ENCODE measurements at regions not wholly inside any gene's neighbourhood (a gene's known extent, or its start where the extent isn't known, plus 50 kb on each side); places are given as distances from the start of the nearest gene placed in this dataset.

DNA sequence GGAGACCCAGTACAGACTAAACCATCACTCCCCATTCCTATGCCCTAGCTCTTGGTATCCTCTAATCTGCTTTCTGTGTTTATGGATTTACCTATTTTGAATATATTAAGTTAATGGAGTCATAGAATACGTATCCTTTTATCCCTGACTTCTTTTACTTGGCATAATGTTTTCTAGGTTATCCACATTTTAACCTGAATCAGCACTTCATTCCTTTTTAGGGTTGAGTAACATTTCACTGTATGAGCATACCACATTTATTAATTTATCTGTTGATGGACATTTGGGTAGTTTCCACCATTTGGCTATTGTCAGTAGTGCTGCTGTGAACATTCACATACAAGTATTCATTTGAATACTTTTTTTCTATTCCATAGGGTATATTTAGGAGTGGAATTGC is 157.3 kb upstream of the CTNNA2 start:
- DNase-seq (ENCODE audit: low spot score) = no peak

DNA sequence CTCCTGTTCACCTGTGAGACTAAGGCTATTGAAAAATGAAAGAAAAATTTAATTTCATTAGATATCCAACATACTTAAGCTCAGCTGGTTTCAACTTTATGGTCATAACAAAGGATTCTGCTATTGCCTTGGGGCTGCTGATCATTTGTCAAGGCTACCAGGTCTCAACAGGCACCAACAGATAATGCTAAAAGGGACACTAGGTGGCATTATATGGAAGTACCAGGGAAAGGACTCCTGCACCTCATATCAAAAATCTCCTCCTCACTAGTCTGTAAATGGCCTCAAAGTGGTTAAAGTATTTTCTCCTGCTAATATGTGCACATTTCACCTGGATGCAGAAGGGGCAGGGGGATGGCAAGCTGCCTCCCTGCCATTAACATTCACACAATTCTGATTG is 167.9 kb upstream of the REG3A start:
- DNase-seq (ENCODE audit: low spot score) = no peak

DNA sequence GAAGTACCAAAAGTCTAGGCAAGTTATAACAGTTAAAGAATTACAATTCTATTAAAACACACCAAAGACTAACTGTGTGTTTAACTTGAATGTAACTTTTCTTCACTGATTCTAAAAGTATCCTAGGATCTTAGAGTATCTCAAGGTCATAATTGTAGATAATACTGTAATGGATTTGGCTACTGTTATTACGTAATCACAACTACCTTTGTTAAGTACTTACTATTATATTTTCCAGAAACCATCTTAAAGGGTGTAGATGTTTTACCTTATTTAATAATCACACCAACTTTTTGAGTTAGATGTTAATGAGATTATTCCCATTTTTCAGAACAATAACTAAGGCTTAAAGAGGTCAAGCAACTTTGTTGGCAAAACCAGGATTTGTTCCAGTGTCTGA is 161.3 kb upstream of the REG3A start:
- DNase-seq (ENCODE audit: low spot score) = no peak

DNA sequence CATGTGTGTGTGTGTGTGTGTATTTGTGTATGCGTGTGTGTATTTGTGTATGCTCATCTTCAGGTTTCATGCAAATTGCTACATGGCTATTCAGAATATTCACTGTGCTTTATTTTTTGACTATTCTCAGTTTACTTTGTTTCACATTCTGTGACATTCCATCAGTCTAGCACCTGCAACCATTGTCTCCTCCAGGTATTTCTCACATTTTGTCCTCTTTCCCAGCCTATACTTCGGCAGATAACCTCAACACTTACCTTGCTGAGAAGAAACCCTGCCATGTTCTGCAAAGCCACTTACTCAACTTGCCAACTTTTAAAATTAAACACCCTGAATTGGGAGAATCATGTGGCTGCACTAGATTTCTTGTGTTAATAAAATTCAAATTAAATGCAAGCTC is 135.4 kb upstream of the REG3A start:
- no peak for DNase-seq (ENCODE audit: low spot score)

DNA sequence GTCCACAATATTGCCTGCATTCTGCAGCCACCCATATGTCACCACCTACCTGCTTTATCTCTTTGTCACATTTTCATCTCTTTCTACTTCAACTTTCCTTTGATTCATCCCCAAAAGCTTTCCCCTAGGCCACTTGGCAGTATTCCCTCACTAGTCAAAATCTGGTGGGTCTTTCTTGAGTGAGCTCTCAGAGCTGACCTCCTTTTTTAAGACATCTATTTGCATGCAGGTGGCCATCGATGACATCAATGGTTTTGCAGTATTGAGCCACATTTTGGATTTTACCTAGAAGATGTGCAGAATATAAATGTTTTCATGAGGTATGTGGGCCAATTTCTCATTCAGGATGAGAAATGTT is 133.4 kb upstream of the REG3A start:
- DNase-seq (ENCODE audit: low spot score) = no peak

DNA sequence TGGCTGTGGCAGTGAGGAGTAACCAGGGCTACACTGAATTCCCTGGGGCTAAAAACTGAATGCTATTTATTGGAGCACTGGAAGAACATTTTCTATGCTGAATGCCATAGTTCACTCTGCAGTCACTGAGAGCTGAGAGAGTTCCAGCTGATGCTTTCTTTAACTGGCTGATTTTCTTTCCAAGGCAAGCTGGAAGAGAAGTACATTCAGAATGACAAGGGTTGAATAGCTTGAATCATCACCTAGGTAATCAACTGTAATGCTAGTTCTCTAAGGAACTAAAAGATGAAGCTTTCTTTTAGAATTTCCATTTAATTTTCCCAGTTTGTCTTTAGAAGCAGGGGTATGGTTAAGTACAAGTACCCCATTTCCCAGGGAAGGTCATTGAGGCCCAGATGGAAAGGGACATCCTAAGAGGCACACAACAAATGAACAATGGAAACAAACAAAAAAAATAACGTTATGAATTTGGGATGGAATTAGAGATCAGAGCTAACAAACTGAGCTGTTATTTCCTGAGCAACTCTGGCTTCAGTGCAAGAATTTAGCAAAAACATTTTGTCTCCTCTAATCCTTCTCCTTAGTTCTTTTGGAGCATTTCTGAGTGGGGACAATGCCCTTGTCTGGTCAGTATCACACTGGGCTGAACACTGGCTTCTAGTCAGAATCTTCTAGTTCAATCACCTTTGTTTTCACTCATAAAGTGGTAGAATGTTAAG is 132.8 kb upstream of the REG3A start:
- DNase-seq (ENCODE audit: low spot score) = no peak

DNA sequence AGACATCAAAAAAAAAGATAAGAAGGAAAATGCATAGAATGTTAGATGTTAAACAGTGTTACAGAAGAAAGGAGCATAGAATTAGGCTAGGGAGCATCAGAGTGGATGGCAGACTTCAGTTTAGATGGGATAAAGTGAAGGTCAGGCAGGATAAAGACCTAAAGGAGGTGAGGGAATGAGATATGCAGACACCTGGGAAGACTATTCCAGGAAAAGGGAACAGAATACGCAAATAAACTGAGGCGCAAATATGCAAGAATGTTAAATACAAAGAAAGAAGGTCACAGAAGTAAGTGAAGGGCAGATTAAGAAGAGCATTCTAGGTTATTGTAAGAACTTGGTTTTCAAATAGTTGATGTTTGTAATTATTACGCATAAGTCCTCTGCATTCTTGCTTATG is 116.3 kb upstream of the REG3A start:
- no peak for DNase-seq (ENCODE audit: low spot score)

DNA sequence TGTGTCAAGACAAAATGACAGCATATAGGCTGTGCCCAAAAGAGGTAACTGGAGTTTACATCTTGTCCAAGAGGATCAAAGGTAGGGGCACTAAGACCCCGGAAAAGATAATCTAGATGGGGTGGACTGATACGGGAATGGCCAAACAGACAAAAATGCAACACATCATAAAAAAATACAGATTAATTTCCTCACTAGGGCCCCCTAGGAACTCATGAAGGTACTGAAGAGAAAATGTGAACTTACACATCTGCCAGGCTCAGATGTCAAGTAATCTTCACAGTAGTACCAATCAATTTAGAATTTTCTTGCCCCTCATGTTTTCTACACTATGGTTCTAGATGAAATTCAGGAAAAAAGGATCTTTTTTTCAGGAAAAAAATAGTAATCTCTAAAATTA is 115.6 kb upstream of the REG3A start:
- no peak for DNase-seq (ENCODE audit: low spot score)

DNA sequence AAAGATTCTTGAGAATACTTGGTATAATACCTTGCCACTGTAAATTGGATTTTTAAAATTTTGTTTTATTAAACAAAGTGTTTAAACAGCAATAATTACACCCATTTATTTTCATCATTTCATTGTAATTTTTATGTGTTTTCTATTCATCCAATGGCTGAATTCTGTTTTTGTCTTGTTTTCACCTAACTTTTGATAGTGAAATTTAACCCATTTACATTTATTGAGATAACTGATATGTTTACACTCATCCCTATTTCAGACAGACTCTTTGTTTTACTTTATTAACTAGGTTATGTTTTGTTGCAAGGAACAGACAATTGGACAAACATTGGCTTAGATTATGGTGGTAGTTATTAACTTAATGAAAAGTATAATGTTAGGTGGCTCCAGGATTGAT is 113.1 kb upstream of the REG3A start:
- no peak for DNase-seq (ENCODE audit: low spot score)

DNA sequence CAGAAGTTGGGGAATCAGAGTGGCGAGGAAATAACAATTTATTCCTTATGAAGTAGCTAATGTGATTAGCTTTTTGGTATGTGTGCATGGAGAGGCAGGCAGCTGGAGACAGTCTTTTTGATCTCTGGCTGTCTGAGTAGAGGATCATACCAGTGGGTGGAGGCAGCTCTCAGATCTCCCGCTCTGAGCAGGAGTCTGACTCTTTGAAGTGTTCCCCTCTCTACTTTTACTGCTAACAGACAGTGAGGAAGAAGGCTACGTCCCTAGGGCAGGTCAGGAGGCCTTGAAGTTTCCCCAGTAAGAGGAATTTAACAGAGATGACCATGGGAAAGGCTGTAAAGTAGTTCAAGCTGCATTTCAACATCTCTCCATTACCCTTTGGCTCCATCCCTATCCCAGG is 111.9 kb upstream of the REG3A start:
- DNase-seq (ENCODE audit: low spot score) = no peak

DNA sequence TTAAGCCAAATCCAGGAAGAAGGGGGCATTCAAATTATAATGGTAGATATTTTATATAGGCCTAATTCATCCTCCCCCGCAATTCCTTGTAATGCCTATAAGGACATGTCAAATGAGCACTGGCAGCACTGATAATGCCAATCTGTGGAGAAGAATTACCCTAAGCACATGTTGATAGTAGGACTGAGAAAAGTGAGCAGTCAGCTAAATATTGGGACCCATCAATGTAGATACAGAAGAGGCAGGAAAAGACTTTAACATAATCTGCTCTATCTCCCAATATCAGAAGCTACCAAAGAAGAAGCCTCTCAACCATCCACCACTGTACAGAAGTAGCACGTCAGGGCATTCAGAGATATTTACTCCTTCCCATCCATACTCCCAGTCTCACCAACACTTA is 101.3 kb upstream of the REG3A start:
- DNase-seq (ENCODE audit: low spot score) = no peak

DNA sequence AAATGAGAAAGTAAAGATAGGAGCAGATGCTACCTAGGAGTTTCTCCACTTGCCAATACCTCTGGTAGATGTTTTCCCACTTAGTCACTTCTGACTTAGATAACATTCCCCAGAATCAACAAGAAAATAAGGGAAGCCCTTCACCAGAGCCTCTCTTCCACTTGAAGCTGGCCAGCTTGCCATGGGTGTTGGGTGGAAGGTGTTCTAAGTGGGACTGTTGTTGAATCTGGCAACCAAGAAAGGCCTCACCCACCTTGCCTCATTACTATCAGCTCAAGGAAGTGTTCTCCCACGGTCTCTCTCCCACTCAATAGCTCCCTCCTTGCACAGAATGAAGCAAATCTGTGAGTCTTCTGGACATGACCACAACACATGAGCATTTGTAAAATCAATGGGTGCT is 100.4 kb upstream of the REG3A start:
- DNase-seq (ENCODE audit: low spot score) = no peak

DNA sequence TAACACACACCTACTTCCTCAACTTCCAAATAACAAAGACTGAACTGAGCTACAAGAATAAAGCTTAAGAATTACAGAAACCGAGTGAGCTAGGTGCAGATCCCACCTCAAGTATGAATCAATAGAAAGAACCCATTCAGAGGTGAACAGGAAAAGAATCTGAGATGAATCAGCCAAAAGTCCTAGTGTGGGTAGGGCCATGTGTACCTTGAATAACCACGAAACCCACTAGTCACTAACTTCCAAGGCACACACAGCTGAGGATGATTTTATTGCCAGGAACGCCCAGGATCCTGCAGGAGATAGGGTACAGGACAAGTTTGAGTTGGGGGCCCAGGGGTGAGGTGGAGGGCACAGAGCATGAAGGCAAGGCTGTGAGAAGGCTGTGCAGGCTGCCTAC is 99.7 kb upstream of the REG3A start:
- DNase-seq (ENCODE audit: low spot score) = no peak

DNA sequence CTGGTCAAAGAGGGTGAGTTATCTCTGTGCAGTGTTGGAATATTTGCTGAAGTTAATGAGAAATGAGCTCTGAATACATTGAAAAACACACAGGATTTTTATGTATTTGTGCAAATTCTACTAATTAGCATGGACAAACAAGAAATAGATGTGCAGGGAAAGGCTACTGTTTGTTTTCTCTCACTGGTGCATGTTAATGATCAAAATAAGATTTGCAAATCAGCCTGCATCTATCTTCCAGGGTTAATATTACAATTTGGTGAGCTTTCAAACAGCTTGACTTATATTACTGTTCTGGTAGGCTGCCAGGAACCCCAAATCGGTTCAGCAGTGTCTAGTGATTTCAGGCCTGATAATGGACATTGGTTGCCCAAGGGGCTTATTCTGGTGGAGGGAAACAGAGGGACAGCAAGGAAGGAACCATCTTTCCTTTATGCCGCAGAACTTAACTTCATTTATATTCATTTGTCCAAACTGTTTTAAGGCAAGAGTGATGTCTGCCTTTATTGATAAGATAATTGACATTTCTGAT is 93.8 kb upstream of the REG3A start:
- DNase-seq (ENCODE audit: low spot score) = no peak

DNA sequence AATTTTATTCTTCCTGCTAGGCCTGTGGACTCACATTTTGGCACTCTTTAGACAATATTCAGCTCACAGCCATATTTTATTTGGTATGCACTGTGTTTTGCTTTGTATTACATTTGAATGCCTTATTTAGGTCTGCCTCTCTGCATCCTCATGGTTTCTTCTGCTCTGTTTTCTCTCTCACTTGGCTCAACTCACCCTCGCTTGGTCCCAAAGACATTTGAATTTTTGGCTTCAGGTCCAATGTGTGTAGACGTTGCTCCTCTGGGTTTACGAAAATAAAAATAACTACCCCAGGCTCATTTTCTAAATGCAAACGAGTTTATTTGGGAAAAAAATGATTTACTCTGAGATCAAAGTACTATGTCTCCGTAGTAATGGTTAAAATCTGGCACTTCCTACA is 91.1 kb upstream of the REG3A start:
- DNase-seq (ENCODE audit: low spot score) = no peak

DNA sequence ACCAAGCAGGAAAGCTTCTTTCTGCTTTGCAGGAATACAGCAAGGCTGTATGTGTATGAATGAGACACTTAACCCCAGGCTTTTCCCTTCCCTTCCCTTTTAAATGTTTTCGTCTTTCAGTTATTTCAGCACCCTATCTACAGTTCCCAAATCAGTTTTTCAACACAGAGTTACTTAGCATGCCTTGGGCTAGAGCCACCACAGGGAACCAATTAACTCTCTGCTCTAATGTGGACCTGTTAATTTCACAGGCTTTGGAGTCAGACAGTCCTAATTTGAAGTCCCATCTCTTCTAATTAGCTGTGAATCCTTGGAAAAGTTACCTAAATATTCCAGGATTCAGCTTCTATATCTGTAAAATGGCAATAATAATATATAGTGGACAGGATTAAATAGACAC is 89.2 kb upstream of the REG3A start:
- no peak for DNase-seq (ENCODE audit: low spot score)

DNA sequence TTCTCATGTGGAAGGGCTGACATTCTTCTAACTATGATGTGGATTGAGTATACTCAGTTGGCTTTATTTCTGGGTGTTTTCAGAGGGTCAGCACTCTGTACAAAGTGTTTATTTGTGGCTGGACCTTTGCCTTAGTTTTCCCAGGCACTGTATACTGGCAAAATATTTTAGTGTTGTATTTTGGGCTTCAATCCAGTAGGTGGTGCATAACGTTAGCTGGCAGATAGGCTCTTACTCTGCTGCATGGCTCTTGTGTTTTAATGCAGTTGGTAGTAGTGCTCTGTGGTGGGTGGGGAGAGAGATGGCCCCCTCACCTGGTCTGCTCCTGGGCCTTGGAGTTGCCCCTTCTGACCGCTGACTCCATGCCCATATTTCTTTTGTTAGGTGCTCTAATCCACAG is 75.6 kb upstream of the REG3A start:
- no peak for DNase-seq (ENCODE audit: low spot score)

DNA sequence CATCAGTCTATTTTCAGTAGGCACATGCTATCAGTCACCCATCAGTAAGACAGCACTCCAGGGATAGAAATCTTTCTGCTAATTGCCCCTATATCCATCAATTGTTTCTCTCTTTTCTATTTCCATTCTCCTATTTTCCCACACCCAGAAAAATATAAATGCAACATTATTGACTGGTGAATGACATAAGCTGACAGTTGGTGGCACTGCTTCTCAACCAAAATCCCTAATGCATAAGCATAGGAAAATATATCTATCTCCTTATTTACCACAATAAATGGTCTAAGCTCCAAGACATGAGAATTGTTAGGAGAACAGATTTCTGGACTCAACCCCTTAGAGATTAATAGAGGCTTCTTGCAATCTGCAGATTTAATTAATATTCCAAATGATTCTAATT is 64.0 kb upstream of the REG3A start:
- DNase-seq (ENCODE audit: low spot score) = no peak

DNA sequence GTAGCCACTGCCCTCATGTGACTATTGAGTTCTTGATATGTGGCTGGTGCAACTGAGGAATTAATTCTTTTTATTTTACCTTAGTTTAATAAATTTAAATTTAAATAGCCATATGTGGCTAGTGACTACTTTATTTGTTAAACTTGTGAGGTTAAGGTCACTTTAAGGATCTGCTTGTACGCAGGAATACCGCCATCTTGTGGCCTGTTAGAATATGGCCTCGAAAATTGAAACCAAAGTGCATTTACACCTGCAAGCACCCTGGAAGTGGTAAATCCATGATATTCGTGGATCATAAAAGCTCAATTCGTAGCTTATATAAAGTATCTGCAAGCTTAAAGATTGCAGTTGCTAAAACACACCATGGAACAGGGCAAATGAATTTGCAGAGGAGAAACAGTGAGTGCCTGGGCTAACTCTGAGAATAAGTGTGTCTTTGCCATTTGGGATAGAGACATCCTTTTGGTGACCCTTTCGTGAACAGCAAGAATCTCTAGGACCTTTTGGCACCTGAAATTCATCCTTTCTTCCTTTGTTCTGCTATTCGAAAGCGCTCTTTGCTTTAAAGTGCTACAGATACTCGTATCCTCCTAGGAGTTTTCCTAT is 59.9 kb upstream of the REG3A start:
- peak; percentile 6 for DNase-seq (ENCODE audit: low spot score)

DNA sequence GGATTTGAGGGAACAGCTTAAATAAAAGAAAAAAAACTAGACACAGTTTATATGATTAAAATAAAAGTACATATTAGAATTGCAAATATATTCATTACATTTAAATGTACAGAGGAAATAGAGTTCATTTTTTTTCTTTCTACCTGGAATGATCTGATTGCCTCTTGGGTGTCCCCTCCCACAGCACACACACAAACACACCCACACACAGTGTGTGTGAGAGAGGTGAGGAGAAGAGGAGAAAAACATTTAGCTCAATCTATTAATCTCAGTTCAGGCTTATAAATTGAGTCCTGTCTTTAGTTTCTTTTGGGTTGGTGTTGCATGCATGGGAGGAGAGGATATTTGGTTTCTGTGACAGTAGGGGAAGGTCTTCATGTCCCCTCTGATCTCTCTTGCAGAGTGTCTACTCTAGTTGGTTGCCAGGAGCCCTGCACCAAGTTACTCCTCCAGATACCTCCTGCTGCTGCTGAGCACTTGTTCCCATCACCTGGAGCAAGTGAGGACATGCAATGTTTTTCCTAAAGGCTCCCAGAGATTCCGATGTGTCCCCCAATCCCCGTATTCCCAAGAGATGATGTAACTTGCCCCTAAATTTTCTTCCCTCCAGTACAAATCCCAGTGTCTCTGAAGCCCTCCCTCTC is 50.8 kb upstream of the REG3A start:
- DNase-seq (ENCODE audit: low spot score) = no peak
